HepG2 (cell line): ENCODE measurements at regions not wholly inside any gene's neighbourhood (a gene's known extent, or its start where the extent isn't known, plus 50 kb on each side); places are given as distances from the start of the nearest gene placed in this dataset.
A peak's percentile ranks its signal among the peaks of the same experiment; 100 is the strongest.

Source experiments
- AHR ChIP-seq: IDR thresholded peaks from 2 replicates; pipeline ENCODE4 v1.6.1; 2018; ENCODE audit warnings: missing genetic modification reagents, missing compliant biosample characterization
- ATRX ChIP-seq: sonication (generic); formaldehyde crosslinking; IDR thresholded peaks from 2 replicates; pipeline ENCODE4 v1.4.0; 2020; ENCODE audit warnings: missing genetic modification reagents, borderline replicate concordance
- CCDC6 ChIP-seq: sonication (generic); formaldehyde crosslinking; IDR thresholded peaks from 2 replicates; pipeline ENCODE4 v1.8.1; 2022; ENCODE audit warnings: mild to moderate bottlenecking, missing genetic modification reagents, moderate library complexity
- CEBPG ChIP-seq: IDR thresholded peaks from 2 replicates; pipeline ENCODE4 v1.6.1; 2016
- ELK4 ChIP-seq: sonication (generic); formaldehyde crosslinking; IDR thresholded peaks from 2 replicates; pipeline ENCODE4 v1.9.0; 2021; ENCODE audit warnings: missing genetic modification reagents, borderline replicate concordance
- ETV6 ChIP-seq: sonication (generic); formaldehyde crosslinking; conservative IDR thresholded peaks from 2 replicates; pipeline ENCODE4 v1.4.0; 2020; ENCODE audit warnings: missing genetic modification reagents
- FOXC1 ChIP-seq: sonication (generic); formaldehyde crosslinking; IDR thresholded peaks from 2 replicates; pipeline ENCODE4 v1.8.0; 2022; ENCODE audit warnings: mild to moderate bottlenecking, missing genetic modification reagents, borderline replicate concordance
- KAT7 ChIP-seq: IDR thresholded peaks from 2 replicates; pipeline ENCODE4 v1.6.1; 2018; ENCODE audit warnings: borderline replicate concordance, missing compliant biosample characterization
- NBN ChIP-seq: fragments of 450-650 bp; conservative IDR thresholded peaks from 2 replicates; pipeline ENCODE4 v1.6.1; 2017
- NKX3-1 ChIP-seq: sonication (generic); formaldehyde crosslinking; IDR thresholded peaks from 2 replicates; pipeline ENCODE4 v1.5.0; 2020; ENCODE audit warnings: missing genetic modification reagents
- PAXIP1 ChIP-seq: sonication (generic); formaldehyde crosslinking; conservative IDR thresholded peaks from 2 replicates; pipeline ENCODE4 v1.4.0; 2020; ENCODE audit warnings: mild to moderate bottlenecking, missing genetic modification reagents, moderate library complexity
- ZBTB37 ChIP-seq: sonication (generic); formaldehyde crosslinking; IDR thresholded peaks from 2 replicates; pipeline ENCODE4 v1.4.0; 2020; ENCODE audit warnings: mild to moderate bottlenecking, missing genetic modification reagents
- ZBTB8A ChIP-seq: sonication (generic); formaldehyde crosslinking; IDR thresholded peaks from 2 replicates; pipeline ENCODE4 v1.4.0; 2020; ENCODE audit warnings: mild to moderate bottlenecking, low read depth, missing genetic modification reagents, borderline replicate concordance
- ZNF234 ChIP-seq: sonication (generic); formaldehyde crosslinking; conservative IDR thresholded peaks from 2 replicates; pipeline ENCODE4 v1.5.1; 2020; ENCODE audit warnings: mild to moderate bottlenecking, missing genetic modification reagents
- ZNF30 ChIP-seq: sonication (generic); formaldehyde crosslinking; IDR thresholded peaks from 2 replicates; pipeline ENCODE4 v1.5.0; 2020; ENCODE audit warnings: mild to moderate bottlenecking, missing genetic modification reagents
- ZNF337 ChIP-seq: sonication (generic); formaldehyde crosslinking; IDR thresholded peaks from 2 replicates; pipeline ENCODE4 v1.5.1; 2020; ENCODE audit warnings: missing genetic modification reagents, low read depth, mild to moderate bottlenecking, borderline replicate concordance
- ZNF367 ChIP-seq: sonication (generic); formaldehyde crosslinking; IDR thresholded peaks from 2 replicates; pipeline ENCODE4 v1.4.0; 2020; ENCODE audit warnings: missing genetic modification reagents, borderline replicate concordance
- ZNF503 ChIP-seq: sonication (generic); formaldehyde crosslinking; IDR thresholded peaks from 2 replicates; pipeline ENCODE4 v1.4.0; 2020; ENCODE audit warnings: missing genetic modification reagents
- ZNF543 ChIP-seq: sonication (generic); formaldehyde crosslinking; IDR thresholded peaks from 2 replicates; pipeline ENCODE4 v1.4.0; 2020; ENCODE audit warnings: mild to moderate bottlenecking, missing genetic modification reagents
- ZNF614 ChIP-seq: IDR thresholded peaks from 2 replicates; pipeline ENCODE4 v1.6.1; 2018; ENCODE audit warnings: missing biosample characterization, missing genetic modification reagents, inconsistent platforms, borderline replicate concordance
- ZNF839 ChIP-seq: sonication (generic); formaldehyde crosslinking; IDR thresholded peaks from 2 replicates; pipeline ENCODE4 v1.4.0; 2020; ENCODE audit warnings: missing genetic modification reagents, mild to moderate bottlenecking, borderline replicate concordance
- ZNF850 ChIP-seq: sonication (generic); formaldehyde crosslinking; conservative IDR thresholded peaks from 2 replicates; pipeline ENCODE4 v1.9.0; 2021; ENCODE audit warnings: mild to moderate bottlenecking, missing genetic modification reagents
- ZSCAN22 ChIP-seq: sonication (generic); formaldehyde crosslinking; IDR thresholded peaks from 2 replicates; pipeline ENCODE4 v1.4.0; 2020; ENCODE audit warnings: mild to moderate bottlenecking, missing genetic modification reagents

GRCh38 chr10:43863859-43864591, 215.3 kb upstream of the ZNF32 start (continued):
- TF ChIP-seq ZSCAN22 (CRISPR knock-in tag) (peak; percentile 54; the same call in 1 of the 2 replicates), FOXC1 (CRISPR knock-in tag) (peak; percentile 51; the same call in 1 of the 2 replicates), ZNF234 (CRISPR knock-in tag) (no peak), ATRX (CRISPR knock-in tag) (no peak), ZNF367 (CRISPR knock-in tag) (no peak), ZNF614 (peak; percentile 77), ZNF503 (CRISPR knock-in tag) (peak; percentile 46; the same call in 1 of the 2 replicates), ZBTB8A (CRISPR knock-in tag) (no peak), CEBPG (peak; percentile 47; the same call in 1 of the 2 replicates), PAXIP1 (CRISPR knock-in tag) (peak; percentile 97), ELK4 (CRISPR knock-in tag) (no peak), KAT7 (CRISPR knock-in tag) (no peak), NKX3-1 (CRISPR knock-in tag) (peak; percentile 51; the same call in 1 of the 2 replicates), AHR (CRISPR knock-in tag) (no peak), ZNF543 (CRISPR knock-in tag) (peak; percentile 91), ZNF30 (CRISPR knock-in tag) (peak; percentile 50; the same call in 1 of the 2 replicates), ETV6 (CRISPR knock-in tag) (0 out of 2 replicates have a peak, but pooled peaks have one; percentile 33), NBN (no peak), ZNF839 (CRISPR knock-in tag) (0 out of 2 replicates have a peak, but pooled peaks have one; percentile 57), ZNF850 (no peak), ZBTB37 (CRISPR knock-in tag) (0 out of 2 replicates have a peak, but pooled peaks have one; percentile 38), CCDC6 (CRISPR knock-in tag) (no peak), ZNF337 (CRISPR knock-in tag) (no peak)
